Endothelial cell of umbilical vein (primary cell): ENCODE measurements at regions not wholly inside any gene's neighbourhood (a gene's known extent, or its start where the extent isn't known, plus 50 kb on each side); places are given as distances from the start of the nearest gene placed in this dataset.

Experiments used
- BruUV-seq: library from RNA; stranded (reverse); fragments of 400-500 nt; replicated peaks from 2 replicates; lab custom pipeline; 2021; lab: Mats Ljungman, UMichigan
- CTCF ChIA-PET: fragments of 300-600, 350-600 bp; sonication (Branson Sonifier 250); formaldehyde crosslinking; loops from one replicate; lab custom pipeline; 2021; ENCODE audit warnings: antibody characterized with exemption, inconsistent platforms; lab: Charles Lee
- POLR2A ChIA-PET: fragments of 300-600, 350-600 bp; sonication (Branson Sonifier 250); formaldehyde crosslinking; loops from one replicate; lab custom pipeline; 2021; ENCODE audit warnings: antibody characterized with exemption, inconsistent platforms; lab: Charles Lee
- DNase-seq: peaks from one replicate; pipeline ENCODE4 v3.0.0-alpha.2; 2011; ENCODE audit warnings: low read depth, low spot score
- FAIRE-seq: peaks from 2 replicates; lab custom pipeline; 2011; peaks lifted over from hg19 to GRCh38; lab: Jason Lieb, UNC
- H2AFZ ChIP-seq: 2 replicates; pipeline ENCODE4 v1.6.0; 2012; ENCODE audit warnings: low read depth, low read length, control low read depth, inconsistent platforms
- H3K27ac ChIP-seq: 2 replicates; pipeline ENCODE4 v1.5.1; 2011; ENCODE audit warnings: low read depth, mild to moderate bottlenecking, control low read depth, low read length, moderate library complexity; ENCODE audit not compliant: insufficient read depth
- H3K27me3 ChIP-seq, 2 experiments: 2 replicates each; pipeline versions ENCODE4 v1.6.0 to v1.6.1; 2011; ENCODE audit warnings: low read length in 2 of 2, mixed read lengths in 1 of 2; ENCODE audit not compliant: control insufficient read depth in 2 of 2, insufficient read depth in 2 of 2
- H3K36me3 ChIP-seq, 2 experiments: 2 replicates in 1 of 2; 3 replicates in 1 of 2; pipeline ENCODE4 v1.5.1; 2011; ENCODE audit warnings: low read length in 2 of 2, mild to moderate bottlenecking in 1 of 2, moderate library complexity in 1 of 2; ENCODE audit not compliant: control insufficient read depth in 2 of 2, insufficient read depth in 2 of 2; ENCODE audit errors: extremely low read depth in 1 of 2
- H3K4me1 ChIP-seq: 3 replicates; pipeline ENCODE4 v1.5.1; 2011; ENCODE audit warnings: mild to moderate bottlenecking, low read length; ENCODE audit not compliant: control insufficient read depth, insufficient read depth; ENCODE audit errors: extremely low read depth
- H3K4me2 ChIP-seq: 2 replicates; pipeline ENCODE4 v1.6.1; 2011; ENCODE audit warnings: low read length, control low read depth, mixed read lengths; ENCODE audit not compliant: insufficient read depth
- H3K4me3 ChIP-seq, 3 experiments: fragments of 200-600 bp in 1 of 3; sonication (generic), shearing (Covaris generic) in 1 of 3; replicated peaks in 1 of 3; 2 replicates each; pipeline ENCODE4 v1.5.1; 2011 to 2016; ENCODE audit warnings: control low read depth in 3 of 3, low read length in 3 of 3, mild to moderate bottlenecking in 2 of 3, inconsistent platforms in 1 of 3, low read depth in 1 of 3, moderate library complexity in 1 of 3; ENCODE audit not compliant: insufficient read depth in 1 of 3
- H3K79me2 ChIP-seq: 2 replicates; pipeline ENCODE4 v1.6.0; 2012; ENCODE audit warnings: low read length, inconsistent platforms; ENCODE audit not compliant: control insufficient read depth, insufficient read depth
- H3K9ac ChIP-seq: replicated peaks from 2 replicates; pipeline ENCODE3; 2011; ENCODE audit warnings: low read length, control low read depth; ENCODE audit not compliant: insufficient read depth; ENCODE audit errors: extremely low read depth
- H3K9me1 ChIP-seq: replicated peaks from 3 replicates; pipeline ENCODE4 v1.6.0; 2011; ENCODE audit warnings: mild to moderate bottlenecking, low read length; ENCODE audit not compliant: control insufficient read depth, insufficient read depth; ENCODE audit errors: extremely low read depth
- H3K9me3 ChIP-seq: replicated peaks from 2 replicates; pipeline ENCODE4 v1.5.1; 2012; ENCODE audit warnings: low read length, inconsistent platforms; ENCODE audit not compliant: control insufficient read depth, insufficient read depth
- H4K20me1 ChIP-seq: replicated peaks from 2 replicates; pipeline ENCODE3; 2011; ENCODE audit warnings: mild to moderate bottlenecking, low read length; ENCODE audit not compliant: control insufficient read depth, insufficient read depth; ENCODE audit errors: extremely low read depth
- EZH2 ChIP-seq: IDR thresholded peaks from 2 replicates; pipeline ENCODE4 v1.6.1; 2012; ENCODE audit warnings: borderline replicate concordance, low read depth, mild to moderate bottlenecking, moderate library complexity, low read length, inconsistent platforms; ENCODE audit not compliant: severe bottlenecking
- FOS ChIP-seq: IDR thresholded peaks from 2 replicates; pipeline ENCODE4 v1.6.1; 2011; ENCODE audit warnings: mild to moderate bottlenecking, low read length, moderate library complexity, borderline replicate concordance; ENCODE audit not compliant: insufficient read depth
- GATA2 ChIP-seq: IDR thresholded peaks from 2 replicates; pipeline ENCODE4 v1.7.0; 2011; ENCODE audit warnings: low read depth, mild to moderate bottlenecking, moderate library complexity, mixed read lengths, low read length; ENCODE audit not compliant: insufficient read length, insufficient read depth
- JUN ChIP-seq: IDR thresholded peaks from 2 replicates; pipeline ENCODE4 v1.6.1; 2011; ENCODE audit warnings: borderline replicate concordance, low read depth; ENCODE audit not compliant: insufficient read length, insufficient read depth
- MAX ChIP-seq: IDR thresholded peaks from 2 replicates; pipeline ENCODE4 v1.6.1; 2011; ENCODE audit not compliant: insufficient read depth, insufficient read length
- MYC ChIP-seq: IDR thresholded peaks from one replicate; pipeline ENCODE4 v1.6.1; 2011; ENCODE audit warnings: mild to moderate bottlenecking, low read depth, low read length
- POLR2A ChIP-seq: IDR thresholded peaks from 2 replicates; pipeline ENCODE4 v1.6.1; 2012; ENCODE audit warnings: low read depth, mild to moderate bottlenecking, control low read depth, low read length
- POLR2AphosphoS5 ChIP-seq: IDR thresholded peaks from 2 replicates; pipeline ENCODE4 v1.6.1; 2012; ENCODE audit warnings: low read depth, mild to moderate bottlenecking, control low read depth, low read length, moderate library complexity; ENCODE audit not compliant: insufficient read depth
- dilution Hi-C: fragments of 300-500 bp; cut with MboI; formaldehyde crosslinking; loops from one replicate; pipeline ENCODE4 v1.15.0; 2019; ENCODE audit warnings: low sequenced_read_pairs; ENCODE audit not compliant: extremely low pct_ligation_motif_present
- intact Hi-C: fragments of 100-400 bp; cut with micrococcal nuclease; formaldehyde crosslinking; loops from one replicate; pipeline ENCODE4 v1.10.0; 2022
- TF ChIP-seq, protein P1 (sequence below), 2 donors: IDR thresholded peaks; 1 replicate in 1 of 2; 2 replicates in 1 of 2; pipeline ENCODE4 v1.5.1; 2011; ENCODE audit warnings: low read length in 2 of 2, mild to moderate bottlenecking in 2 of 2, moderate library complexity in 2 of 2, control low read depth in 1 of 2, inconsistent platforms in 1 of 2, low read depth in 1 of 2; ENCODE audit not compliant: insufficient read depth in 1 of 2; ENCODE audit errors: extremely low read depth in 1 of 2

DNA sequence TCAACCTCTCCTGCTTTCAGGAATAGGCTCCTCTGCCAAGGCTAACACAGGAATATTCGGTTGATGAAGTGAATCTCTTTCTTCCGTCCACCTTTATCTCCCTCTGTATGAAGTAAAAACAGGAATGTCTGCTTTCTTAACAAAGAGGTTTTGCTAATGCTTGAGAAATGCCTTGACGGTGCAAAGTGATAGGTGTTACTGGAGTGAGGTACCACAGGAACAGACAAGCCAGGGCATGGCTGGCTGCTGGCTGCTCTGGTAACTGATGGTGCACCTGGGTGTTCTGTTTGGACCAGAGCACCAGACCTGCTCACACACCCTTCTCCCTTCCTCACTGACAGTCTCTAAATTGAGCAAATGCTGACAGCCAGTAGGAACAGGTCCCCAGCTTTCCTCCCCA is 174.0 kb upstream of the FBXL4 start:
- Histone ChIP-seq H2AFZ (no peak overlapping the region), H3K79me2 (no peaks in the 10 kb centered on the region), H3K4me3 (no peak overlapping the region), H3K27ac (no peak overlapping the region), H3K4me2 (no peak overlapping the region), H4K20me1 (no peaks in the 10 kb centered on the region), H3K9me1 (no peaks in the 10 kb centered on the region), H3K27me3 (peaks cover 0 to 2% of the 10 kb centered on the region in 2 experiments), H3K4me1 (no peaks in the 10 kb centered on the region), H3K36me3 (no peaks in the 10 kb centered on the region), H3K9ac (no peak overlapping the region), H3K9me3 (no peaks in the 10 kb centered on the region)
- TF ChIP-seq FOS = no peak
- no peak for TF ChIP-seq GATA2
- TF ChIP-seq POLR2A = no peak
- TF ChIP-seq JUN = no peak
- TF ChIP-seq POLR2AphosphoS5 = no peak
- TF ChIP-seq, protein P1, sequence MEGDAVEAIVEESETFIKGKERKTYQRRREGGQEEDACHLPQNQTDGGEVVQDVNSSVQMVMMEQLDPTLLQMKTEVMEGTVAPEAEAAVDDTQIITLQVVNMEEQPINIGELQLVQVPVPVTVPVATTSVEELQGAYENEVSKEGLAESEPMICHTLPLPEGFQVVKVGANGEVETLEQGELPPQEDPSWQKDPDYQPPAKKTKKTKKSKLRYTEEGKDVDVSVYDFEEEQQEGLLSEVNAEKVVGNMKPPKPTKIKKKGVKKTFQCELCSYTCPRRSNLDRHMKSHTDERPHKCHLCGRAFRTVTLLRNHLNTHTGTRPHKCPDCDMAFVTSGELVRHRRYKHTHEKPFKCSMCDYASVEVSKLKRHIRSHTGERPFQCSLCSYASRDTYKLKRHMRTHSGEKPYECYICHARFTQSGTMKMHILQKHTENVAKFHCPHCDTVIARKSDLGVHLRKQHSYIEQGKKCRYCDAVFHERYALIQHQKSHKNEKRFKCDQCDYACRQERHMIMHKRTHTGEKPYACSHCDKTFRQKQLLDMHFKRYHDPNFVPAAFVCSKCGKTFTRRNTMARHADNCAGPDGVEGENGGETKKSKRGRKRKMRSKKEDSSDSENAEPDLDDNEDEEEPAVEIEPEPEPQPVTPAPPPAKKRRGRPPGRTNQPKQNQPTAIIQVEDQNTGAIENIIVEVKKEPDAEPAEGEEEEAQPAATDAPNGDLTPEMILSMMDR (IDR thresholded peaks at IDR 0.05; ENCODE audit: extremely low read depth in 1 of 2, insufficient read depth in 1 of 2, low read depth in 1 of 2, low read length in 2 of 2) = no peak
- no peak for TF ChIP-seq EZH2
- no peak for TF ChIP-seq MAX
- no peak for TF ChIP-seq MYC
- FAIRE-seq (no peak), DNase-seq (no peak)
- dilution Hi-C loops (no loop called here), intact Hi-C loops (no loop called here)
- no TSS peak for BruUV-seq
- ChIA-PET POLR2A (no interaction called here), CTCF (no interaction called here)
